ENCODE measurements at regions not wholly inside any gene's neighbourhood (a gene's known extent, or its start where the extent isn't known, plus 50 kb on each side); places are given as distances from the start of the nearest gene placed in this dataset.

GRCh38 chr3:128556907-128557306 is 63.9 kb upstream of the GATA2 start (continued):
- TF ChIP-seq BCLAF1 (IDR thresholded peaks at IDR 0.05) (no peak), CREM (IDR thresholded peaks at IDR 0.05; ENCODE audit: low read depth) (no peak), BRCA1 (IDR thresholded peaks at IDR 0.05; ENCODE audit: low read depth, low read length) (no peak), ZNF274 (IDR thresholded peaks at IDR 0.05; ENCODE audit: insufficient read depth, insufficient read length) (no peak), NR2C1 (IDR thresholded peaks at IDR 0.05) (no peak), NR2C2 (IDR thresholded peaks at IDR 0.05; ENCODE audit: borderline replicate concordance, control insufficient read depth, insufficient read length, low read depth) (no peak)

GRCh38 chr3:128556384-128556783 is 63.4 kb upstream of the GATA2 start:
- ATAC-seq (no peak), FAIRE-seq (no peak), DNase-seq (ENCODE audit: low read depth, low spot score) (no peak)
- H3K27ac ChIP-seq (ENCODE audit: control insufficient read depth, insufficient read depth): no peak overlapping the region
- no peak overlapping the region for H2AFZ ChIP-seq (ENCODE audit: control insufficient read depth, low read depth, low read length)
- no TSS peak for BruUV-seq (replicated peaks)
- TF ChIP-seq POU2F2 (IDR thresholded peaks at IDR 0.05; ENCODE audit: borderline replicate concordance, low read depth, low read length) (no peak), GATAD2B (conservative IDR thresholded peaks at IDR 0.05; ENCODE audit: low read depth) (no peak), ATF7 (IDR thresholded peaks at IDR 0.05; ENCODE audit: low read depth) (no peak), EP300 (IDR thresholded peaks at IDR 0.05; ENCODE audit: borderline replicate concordance in 1 of 2, control insufficient read depth in 1 of 2, low read depth in 2 of 2, low read length in 2 of 2) (no peak), NFXL1 (IDR thresholded peaks at IDR 0.05; ENCODE audit: borderline replicate concordance) (no peak), PAX8 (IDR thresholded peaks at IDR 0.05) (no peak), ATF2 (IDR thresholded peaks at IDR 0.05; ENCODE audit: low read length) (no peak), SIX5 (IDR thresholded peaks at IDR 0.05; ENCODE audit: low read depth, low read length, severe bottlenecking) (no peak)
- peaks cover 4 to 5% of the 10 kb centered on the region in 2 experiments for H3K27me3 ChIP-seq (replicated peaks in 1 of 2; ENCODE audit: control insufficient read depth in 2 of 2, insufficient read depth in 2 of 2, low read length in 1 of 2)
- H3K9ac ChIP-seq (ENCODE audit: control insufficient read depth, insufficient read depth, low read length): no peak overlapping the region
- no peaks in the 10 kb centered on the region for H3K4me1 ChIP-seq (ENCODE audit: control insufficient read depth, insufficient read depth, low read length)
- H3K4me2 ChIP-seq (ENCODE audit: control insufficient read depth, insufficient read depth): no peak overlapping the region
- ChIA-PET POLR2A (no interaction called here), CTCF (no interaction called here), RAD21 (ENCODE audit: unreplicated experiment) (no interaction called here), SMC1A (ENCODE audit: uncharacterized antibody, unreplicated experiment) (no interaction called here)
- no peak overlapping the region for H3K4me3 ChIP-seq
- in situ Hi-C loops (cut with MboI): no loop called here
- H3K79me2 ChIP-seq (ENCODE audit: control insufficient read depth, insufficient read depth, low read length): no peaks in the 10 kb centered on the region
- peaks cover 2% of the 10 kb centered on the region; the same call in 2 of the 3 replicates for H3K9me3 ChIP-seq (replicated peaks; ENCODE audit: control insufficient read depth, insufficient read depth, low read length)
- no peaks in the 10 kb centered on the region for H3K36me3 ChIP-seq (ENCODE audit: control insufficient read depth in 2 of 2, insufficient read depth in 2 of 2, low read length in 1 of 2)
- H4K20me1 ChIP-seq (ENCODE audit: control insufficient read depth, insufficient read depth): no peaks in the 10 kb centered on the region
- WGBS (ENCODE audit: insufficient coverage, insufficient replicate concordance, low lambda C conversion rate, missing lambda C conversion rate): 35% methylated on average over 10 of the region's 10 CpGs
- intact Hi-C loops (cut with micrococcal nuclease; ENCODE audit: unreplicated experiment): no loop called here
